Uterus (tissue), 2 donors: ENCODE measurements at regions not wholly inside any gene's neighbourhood (a gene's known extent, or its start where the extent isn't known, plus 50 kb on each side); places are given as distances from the start of the nearest gene placed in this dataset.

ENCODE experiments used
- CTCF ChIP-seq, 4 experiments: fragments of 200-600 bp in 2 of 4; fragments of 450-650 bp in 2 of 4; sonication (generic) in 2 of 4; IDR thresholded peaks; one replicate each; pipeline ENCODE4 v1.5.1; 2016 to 2019; ENCODE audit warnings: antibody characterized with exemption in 4 of 4, mild to moderate bottlenecking in 2 of 4, moderate library complexity in 1 of 4
- POLR2A ChIP-seq, 2 donors: fragments of 450-650 bp; IDR thresholded peaks; one replicate each; pipeline ENCODE4 v1.6.1; 2016; ENCODE audit warnings: antibody characterized with exemption in 2 of 2, mild to moderate bottlenecking in 1 of 2, moderate library complexity in 1 of 2

GRCh38 chr5:164188733-164189148, 683.3 kb downstream of the MAT2B start:
- TF ChIP-seq CTCF (IDR thresholded peaks at IDR 0.05) (no peak), POLR2A (IDR thresholded peaks at IDR 0.05) (no peak)
